HG03378 (cell line): ENCODE measurements at regions not wholly inside any gene's neighbourhood (a gene's known extent, or its start where the extent isn't known, plus 50 kb on each side); places are given as distances from the start of the nearest gene placed in this dataset.
"Not testable (repeated sequence)": the region's sequence is repeated elsewhere in the genome, so short reads cannot be mapped to it uniquely, and the experiment has no call there.

Source experiments
- ATAC-seq: cut with Tn5 transposase; IDR thresholded peaks from one replicate; pipeline ENCODE4 v1.9.1; 2021; ENCODE audit warnings: mild to moderate bottlenecking, moderate library complexity; ENCODE audit not compliant: unreplicated experiment

DNA sequence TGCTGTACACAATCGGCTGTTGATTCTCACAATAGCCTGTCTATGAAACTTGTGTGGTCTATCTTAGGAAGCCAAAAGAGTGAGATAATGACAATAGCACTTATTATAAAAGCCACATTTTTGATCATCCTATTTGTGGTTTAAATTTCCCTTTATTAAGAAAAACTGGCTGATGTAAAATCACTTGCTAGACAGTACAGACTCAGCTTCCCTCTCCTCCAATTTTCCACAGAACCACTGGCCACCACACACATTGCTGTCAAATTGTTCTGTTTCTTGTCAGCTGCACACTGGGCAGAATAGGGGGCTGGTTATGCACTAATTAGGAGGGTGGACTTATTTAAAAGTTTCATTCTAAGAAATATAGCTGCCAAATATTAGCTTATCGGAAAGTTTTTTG, 425.9 kb downstream of the EPHA3 start:
- ATAC-seq = no peak

DNA sequence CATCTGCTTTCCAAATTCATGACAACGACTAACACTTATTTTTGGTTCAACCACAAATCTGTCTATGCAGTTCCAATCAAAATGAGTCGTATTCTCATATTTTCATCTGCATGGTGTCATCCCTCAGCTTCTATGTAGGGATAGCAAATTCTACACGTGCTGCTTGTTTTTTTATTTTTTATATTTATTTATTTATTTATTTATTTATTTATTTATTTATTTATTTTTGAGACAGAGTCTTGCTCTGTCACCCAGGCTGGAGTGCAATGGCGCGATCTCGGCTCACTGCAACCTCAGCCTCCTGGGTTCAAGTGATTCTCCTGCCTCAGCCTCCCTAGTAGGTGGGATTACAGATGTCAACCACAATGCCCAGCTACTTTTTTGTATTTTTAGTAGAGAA, 447.2 kb downstream of the EPHA3 start:
- not testable (repeated sequence) for ATAC-seq

- ATAC-seq = no peak
Observed at GRCh38 chr3:89558711-89559110, 451.3 kb downstream of the EPHA3 start.

GRCh38 chr3:89560568-89560967, 453.1 kb downstream of the EPHA3 start:
- no peak for ATAC-seq

DNA sequence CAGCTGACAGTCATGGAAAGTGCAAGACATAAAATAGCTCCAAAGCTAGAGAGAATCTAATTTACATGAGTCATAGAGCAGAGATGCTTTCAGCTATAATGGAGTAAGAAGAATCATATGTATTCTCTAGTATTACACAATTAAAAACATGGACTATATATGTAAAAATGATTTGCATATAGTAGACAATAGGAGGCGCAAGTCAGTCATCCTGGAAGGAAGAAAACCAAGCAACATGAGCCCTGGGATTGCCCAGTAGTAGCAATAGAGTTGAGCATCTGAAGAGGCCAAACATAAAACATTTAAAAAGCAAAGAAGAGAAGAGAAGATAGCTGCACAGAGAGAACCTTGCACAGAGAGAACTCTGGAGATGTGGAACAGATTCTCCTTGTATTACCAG, 455.0 kb downstream of the EPHA3 start:
- no peak for ATAC-seq

DNA sequence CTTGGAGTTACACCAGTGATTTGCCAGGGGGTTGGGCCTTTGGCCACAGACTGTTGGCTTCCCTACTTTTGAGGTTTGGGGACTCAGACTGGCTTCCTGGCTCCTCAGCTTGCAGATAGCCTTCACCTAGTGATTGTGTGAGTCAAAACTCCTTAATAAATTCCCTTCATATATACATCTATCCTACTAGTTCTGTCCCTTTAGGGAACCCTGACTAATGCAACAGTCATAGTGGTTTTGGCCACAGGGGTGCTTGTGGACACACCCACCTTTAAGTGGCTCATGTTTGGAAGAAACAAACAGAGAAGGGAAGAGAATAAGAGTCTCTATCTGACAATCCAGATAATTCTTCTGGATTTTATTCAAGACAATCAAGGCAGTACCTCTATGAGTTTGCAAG, 457.7 kb downstream of the EPHA3 start:
- ATAC-seq = no peak

GRCh38 chr3:89570465-89570864, 463.0 kb downstream of the EPHA3 start:
- no peak for ATAC-seq

DNA sequence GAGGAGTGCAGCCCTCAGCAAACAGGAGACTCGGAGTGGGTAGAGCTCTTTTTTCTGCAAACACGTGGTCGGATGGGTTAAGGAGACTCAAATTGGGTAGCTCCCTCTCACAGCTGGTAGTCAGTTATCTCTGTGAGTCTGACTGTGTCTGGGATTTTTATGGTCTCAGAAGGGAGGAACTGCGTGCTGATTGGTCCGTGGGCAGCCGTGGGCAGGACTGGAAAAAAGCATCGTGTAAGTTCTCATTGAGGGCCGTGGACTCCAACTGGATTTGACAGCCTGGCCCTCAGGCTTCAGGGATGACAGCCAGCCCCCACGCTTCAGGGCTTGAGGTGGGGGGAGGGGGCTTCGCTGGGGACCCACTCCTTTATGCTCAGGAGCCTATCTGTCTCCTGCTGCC, 463.9 kb downstream of the EPHA3 start:
- no peak for ATAC-seq

DNA sequence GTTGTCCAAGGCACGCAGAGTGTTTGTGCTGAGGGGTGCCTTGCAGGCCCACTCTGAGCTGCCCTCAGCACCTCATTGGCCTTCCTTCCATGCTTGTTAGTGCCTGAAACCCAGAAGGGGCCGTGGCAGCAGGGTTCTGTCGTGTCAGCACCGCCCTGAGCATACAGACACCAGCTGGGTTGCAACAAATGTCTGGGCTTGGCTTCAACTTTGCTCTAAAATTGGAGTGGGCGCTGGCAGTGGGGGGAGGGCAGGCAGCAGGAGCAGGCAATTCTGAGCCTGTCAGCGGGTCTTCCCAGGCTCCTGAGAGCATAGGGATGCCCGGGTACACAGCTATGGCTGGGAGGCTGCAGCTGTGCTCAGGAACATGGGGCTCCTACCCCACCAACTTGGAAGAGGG, 464.3 kb downstream of the EPHA3 start:
- no peak for ATAC-seq

GRCh38 chr3:89572261-89572660, 464.8 kb downstream of the EPHA3 start:
- no peak for ATAC-seq

DNA sequence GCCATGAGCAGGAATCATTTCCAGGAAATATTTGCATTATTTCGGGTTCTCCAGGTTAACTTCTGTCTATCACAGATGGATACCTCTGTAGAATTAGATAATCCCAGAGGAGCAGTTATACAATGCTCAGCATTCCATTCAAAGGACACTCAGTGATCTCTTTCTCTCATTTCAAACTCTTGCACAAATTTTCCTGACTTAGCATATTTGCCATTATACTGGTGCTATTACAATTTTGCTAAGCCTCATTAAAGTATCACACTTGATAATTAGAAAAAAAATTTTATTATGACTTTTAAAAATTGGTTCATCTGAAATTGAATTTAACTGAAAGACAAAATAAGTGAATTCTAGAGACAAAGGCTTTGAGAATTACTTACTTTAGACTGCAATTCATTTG, 469.0 kb downstream of the EPHA3 start:
- no peak for ATAC-seq

DNA sequence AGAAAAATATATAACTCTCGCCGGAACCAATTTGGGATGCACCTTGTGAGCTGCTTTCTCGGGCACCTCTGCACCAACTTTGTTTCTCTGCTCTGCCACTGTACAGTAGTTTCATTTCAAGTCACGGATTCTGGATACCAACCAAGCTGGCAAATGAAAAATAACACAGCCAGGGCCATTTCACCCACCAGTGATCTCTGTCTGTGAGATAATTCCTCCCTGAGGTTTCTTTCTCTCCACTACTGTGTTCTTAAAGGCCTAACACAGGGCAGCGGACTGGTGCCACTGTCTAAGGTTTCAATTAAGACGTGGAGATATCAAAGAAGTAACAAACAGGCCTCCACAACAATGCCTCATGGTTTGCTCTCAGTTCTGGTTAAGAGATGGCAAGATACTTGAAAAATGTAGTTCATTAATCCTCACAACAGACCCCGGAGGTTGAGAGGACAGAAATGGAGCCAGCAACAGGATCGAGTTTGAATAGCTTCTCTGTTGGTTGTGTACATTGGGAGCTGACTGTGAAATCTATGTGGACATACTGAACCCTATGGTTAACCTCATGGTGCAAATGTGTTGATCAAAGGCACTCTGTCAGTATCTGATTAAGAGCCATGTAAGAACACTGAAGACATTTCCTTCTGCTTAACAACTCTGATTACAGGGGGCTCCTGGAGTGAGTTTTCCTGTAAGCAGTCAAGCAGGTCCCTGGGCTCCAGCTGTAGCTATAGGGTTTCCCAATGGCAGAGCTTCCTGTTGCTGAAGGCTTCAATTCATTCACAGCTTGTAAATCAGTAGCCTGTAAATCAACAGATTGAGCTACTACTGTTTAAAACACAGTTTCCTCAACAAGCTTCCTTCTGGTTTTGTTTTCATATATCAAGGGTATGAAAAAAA, 470.5 kb downstream of the EPHA3 start:
- ATAC-seq = no peak

GRCh38 chr3:89580859-89581258, 473.4 kb downstream of the EPHA3 start:
- ATAC-seq = no peak

GRCh38 chr3:89584398-89584797, 477.0 kb downstream of the EPHA3 start:
- ATAC-seq = no peak

DNA sequence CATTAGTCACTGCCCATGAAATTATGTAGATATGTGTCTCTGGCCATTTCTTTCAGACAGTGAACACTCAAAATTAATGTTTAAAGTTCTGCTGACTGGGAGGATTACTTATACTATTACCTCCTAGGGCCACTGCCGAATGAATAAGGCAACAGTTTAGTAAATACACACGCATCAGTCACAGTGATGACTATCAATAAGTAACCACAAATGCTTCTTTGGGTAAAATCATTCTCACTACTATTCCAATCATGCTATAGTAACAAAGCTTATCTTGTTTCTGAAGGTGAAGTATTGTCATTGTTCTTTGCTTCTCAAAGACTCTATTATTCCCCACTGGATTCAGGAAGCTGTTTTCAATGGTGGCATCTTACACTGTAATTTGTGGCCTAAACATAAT, 478.8 kb downstream of the EPHA3 start:
- no peak for ATAC-seq

- no peak for ATAC-seq
Observed at GRCh38 chr3:89586676-89587075, 479.3 kb downstream of the EPHA3 start.

GRCh38 chr3:89606151-89606550, 498.7 kb downstream of the EPHA3 start:
- ATAC-seq = no peak

GRCh38 chr3:89612027-89612426, 504.6 kb downstream of the EPHA3 start:
- no peak for ATAC-seq

DNA sequence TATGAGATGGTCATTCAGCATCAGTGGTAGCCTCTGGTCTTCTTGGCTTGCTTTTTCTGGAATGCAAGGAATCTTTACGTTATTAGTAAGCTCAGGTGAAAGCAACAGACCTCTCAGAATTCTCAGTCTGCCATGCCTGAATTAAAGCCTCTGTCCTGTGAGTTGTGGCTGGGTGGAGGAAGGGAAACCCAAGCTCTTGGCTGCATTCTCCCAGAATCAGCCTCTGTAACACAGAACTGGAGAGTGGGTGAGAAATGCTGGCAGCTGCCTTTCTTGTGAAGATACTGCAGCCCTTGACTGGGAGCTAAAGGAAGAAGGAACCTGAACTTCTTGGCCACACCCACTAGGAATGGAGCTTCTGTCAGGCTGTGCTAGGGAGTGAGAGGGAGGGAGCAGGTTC, 505.8 kb downstream of the EPHA3 start:
- ATAC-seq = no peak

- ATAC-seq = no peak
Observed at GRCh38 chr3:89617706-89618105, 510.3 kb downstream of the EPHA3 start.

DNA sequence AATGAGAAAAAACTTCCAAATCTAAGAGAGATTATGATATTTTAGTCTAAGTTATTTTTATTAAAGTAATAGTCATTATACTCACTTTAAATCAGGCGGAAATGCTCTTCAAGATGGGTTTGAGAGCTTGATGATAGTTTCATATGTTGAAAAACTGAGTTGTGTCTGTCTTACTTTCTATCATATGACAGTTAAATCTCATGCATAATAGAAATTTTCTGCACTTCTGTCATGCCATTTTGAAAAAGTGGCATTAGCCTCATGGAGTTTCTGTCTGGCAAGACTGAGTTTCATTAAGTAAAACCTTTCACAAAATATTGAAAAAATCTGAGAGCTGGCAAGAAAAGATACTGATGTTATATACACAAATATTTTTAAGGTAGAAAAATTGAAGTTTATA, 511.8 kb downstream of the EPHA3 start:
- no peak for ATAC-seq

- no peak for ATAC-seq
Observed at GRCh38 chr3:89622063-89622700, 514.8 kb downstream of the EPHA3 start.
